Subcutaneous abdominal adipose tissue (tissue), 5 donors: ENCODE measurements at regions not wholly inside any gene's neighbourhood (a gene's known extent, or its start where the extent isn't known, plus 50 kb on each side); places are given as distances from the start of the nearest gene placed in this dataset.
"Not testable (repeated sequence)": the region's sequence is repeated elsewhere in the genome, so short reads cannot be mapped to it uniquely, and the experiment has no call there.

Experiments used
- H3K27ac ChIP-seq: one replicate; pipeline ENCODE4 v1.7.0; 2013; ENCODE audit warnings: low read depth, mild to moderate bottlenecking, inconsistent platforms, low read length, moderate library complexity
- H3K27me3 ChIP-seq, 5 donors: one replicate each; pipeline ENCODE4 v1.7.0; 2013; ENCODE audit warnings: low read length in 5 of 5, inconsistent platforms in 1 of 5; ENCODE audit not compliant: control insufficient read depth in 5 of 5, insufficient read depth in 4 of 5
- H3K36me3 ChIP-seq, 5 donors: one replicate each; pipeline ENCODE4 v1.7.0; 2013; ENCODE audit warnings: low read length in 5 of 5; ENCODE audit not compliant: control insufficient read depth in 5 of 5, insufficient read depth in 5 of 5
- H3K4me1 ChIP-seq, 5 donors: one replicate each; pipeline ENCODE4 v1.7.0; 2013; ENCODE audit warnings: low read length in 5 of 5, mild to moderate bottlenecking in 3 of 5, moderate library complexity in 1 of 5; ENCODE audit not compliant: control insufficient read depth in 5 of 5, insufficient read depth in 5 of 5
- H3K4me3 ChIP-seq, 5 donors: one replicate each; pipeline ENCODE4 v1.7.0; 2013; ENCODE audit warnings: low read length in 5 of 5, low read depth in 1 of 5
- H3K9ac ChIP-seq, 5 donors: one replicate each; pipeline ENCODE4 v1.7.0; 2013; ENCODE audit warnings: low read length in 5 of 5, mild to moderate bottlenecking in 4 of 5, moderate library complexity in 3 of 5
- H3K9me3 ChIP-seq, 5 donors: one replicate each; pipeline ENCODE4 v1.7.0; 2013; ENCODE audit warnings: low read length in 5 of 5; ENCODE audit not compliant: control insufficient read depth in 5 of 5
- donor health status: healthy.
- donor health status: healthy.
- donor health status: healthy.
- donor health status: healthy.
- donor health status: healthy.

DNA sequence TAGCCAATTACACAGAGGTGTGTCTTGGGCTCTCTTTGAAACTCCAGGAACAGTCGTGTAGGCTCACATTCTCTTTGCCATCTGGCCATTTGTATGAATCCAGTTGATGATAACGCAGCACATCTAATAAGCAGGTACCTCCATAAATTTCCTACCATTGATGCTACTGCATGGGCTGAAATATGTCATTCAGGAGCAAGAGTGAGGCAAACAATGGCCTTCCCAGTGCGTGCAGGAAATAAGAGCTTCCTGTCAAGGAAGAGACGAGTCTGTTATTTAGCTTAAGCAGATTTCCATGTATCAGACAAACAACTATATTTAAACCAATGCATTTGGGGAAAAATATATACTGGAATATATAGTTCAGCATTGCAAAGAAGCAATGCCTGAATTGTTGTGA, 102.1 kb upstream of the MXRA5 start:
- Histone ChIP-seq H3K36me3 (no peaks in the 10 kb centered on the region), H3K27me3 (no peaks in the 10 kb centered on the region), H3K4me3 (no peak overlapping the region), H3K27ac (peak overlapping the region; percentile 69), H3K9me3 (no peaks in the 10 kb centered on the region), H3K9ac (no peak overlapping the region), H3K4me1 (peaks cover 7 to 67% (median 60%) of the 10 kb centered on the region in 5 donors)

DNA sequence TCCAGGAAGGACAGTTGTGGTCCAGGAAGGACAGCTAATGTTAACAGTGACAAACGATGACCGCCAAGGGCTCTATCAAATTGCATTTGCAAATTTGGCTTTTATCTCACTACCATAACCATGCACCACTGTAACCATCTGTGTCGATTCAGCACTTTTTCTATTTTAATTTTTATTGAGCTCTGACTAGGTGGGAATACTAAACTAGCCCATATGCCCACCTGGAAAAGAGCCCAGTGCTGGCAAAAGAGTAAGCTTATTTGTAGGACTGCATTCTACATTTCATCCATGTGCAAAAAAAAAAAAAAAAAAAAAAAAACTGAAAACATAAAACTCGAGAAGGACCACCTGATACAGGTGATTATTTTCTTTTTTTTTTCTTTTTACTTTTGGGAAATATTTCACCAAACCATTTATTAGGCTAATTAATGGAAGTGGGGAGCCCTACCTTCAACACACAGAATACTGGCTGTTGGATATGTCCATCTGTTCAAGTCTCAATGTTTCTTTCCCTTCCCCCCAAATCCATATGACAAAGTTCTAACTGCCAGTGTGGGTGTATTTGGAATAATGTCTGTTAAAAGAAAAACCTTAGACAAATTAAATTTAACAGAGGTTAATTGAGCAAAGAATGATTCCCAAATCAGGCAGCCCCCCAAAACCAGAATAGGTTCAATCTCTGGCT, 99.5 kb upstream of the MXRA5 start:
- Histone ChIP-seq H3K4me1 (peaks cover 9 to 65% (median 63%) of the 10 kb centered on the region in 5 donors), H3K4me3 (no peak overlapping the region), H3K36me3 (no peaks in the 10 kb centered on the region), H3K27ac (no peak overlapping the region), H3K27me3 (no peaks in the 10 kb centered on the region), H3K9ac (no peak overlapping the region), H3K9me3 (no peaks in the 10 kb centered on the region)

DNA sequence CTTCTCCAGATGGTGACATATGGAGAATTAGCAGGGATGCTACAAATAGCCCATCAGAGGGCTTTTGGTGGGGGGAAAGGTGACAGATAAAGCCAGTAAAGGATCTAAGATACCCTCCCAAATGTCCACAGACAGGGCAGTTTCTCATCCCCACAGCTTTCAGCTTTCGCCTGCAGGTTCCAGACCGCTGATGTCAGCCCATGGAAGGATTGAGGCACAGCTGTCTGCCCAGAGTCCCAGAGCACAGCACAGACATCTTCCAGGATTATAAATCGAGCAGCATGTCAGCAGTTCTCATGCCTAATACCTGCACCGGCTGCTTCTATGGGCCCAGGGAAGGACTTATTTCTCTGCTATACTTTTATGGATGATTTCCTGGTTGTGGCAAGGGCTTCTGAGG, 96.7 kb upstream of the MXRA5 start:
- no peak overlapping the region for H3K4me3 ChIP-seq
- no peaks in the 10 kb centered on the region for H3K27me3 ChIP-seq
- no peak overlapping the region for H3K27ac ChIP-seq
- H3K4me1 ChIP-seq, result peaks cover 2 to 43% (median 36%) of the 10 kb centered on the region in 5 donors
- H3K9me3 ChIP-seq, result no peaks in the 10 kb centered on the region
- H3K9ac ChIP-seq, result no peak overlapping the region
- H3K36me3 ChIP-seq, result no peaks in the 10 kb centered on the region

DNA sequence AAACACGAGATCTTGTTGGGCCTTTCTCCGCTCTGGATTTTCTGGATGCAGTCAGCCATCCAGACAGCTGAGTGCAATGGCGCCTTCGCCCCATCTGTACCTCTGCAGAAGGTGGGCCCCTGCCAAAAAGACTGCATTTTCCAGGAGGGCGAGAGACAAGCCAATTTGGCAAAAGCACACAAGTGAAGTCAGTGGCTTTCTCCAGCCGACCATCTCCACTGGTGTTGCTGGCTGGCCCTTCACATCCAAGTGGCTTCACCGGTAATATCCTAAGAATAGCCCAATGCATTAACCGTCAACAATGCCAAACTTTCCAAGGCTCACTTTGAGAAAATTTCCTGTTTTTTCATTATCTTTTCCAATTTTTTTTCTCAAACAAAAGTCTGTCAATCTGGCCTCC, 96.2 kb upstream of the MXRA5 start:
- peaks cover 2 to 43% (median 34%) of the 10 kb centered on the region in 5 donors for H3K4me1 ChIP-seq
- no peak overlapping the region for H3K27ac ChIP-seq
- no peaks in the 10 kb centered on the region for H3K27me3 ChIP-seq
- H3K9me3 ChIP-seq, result no peaks in the 10 kb centered on the region
- no peak overlapping the region for H3K4me3 ChIP-seq
- H3K36me3 ChIP-seq, result no peaks in the 10 kb centered on the region
- H3K9ac ChIP-seq, result no peak overlapping the region

DNA sequence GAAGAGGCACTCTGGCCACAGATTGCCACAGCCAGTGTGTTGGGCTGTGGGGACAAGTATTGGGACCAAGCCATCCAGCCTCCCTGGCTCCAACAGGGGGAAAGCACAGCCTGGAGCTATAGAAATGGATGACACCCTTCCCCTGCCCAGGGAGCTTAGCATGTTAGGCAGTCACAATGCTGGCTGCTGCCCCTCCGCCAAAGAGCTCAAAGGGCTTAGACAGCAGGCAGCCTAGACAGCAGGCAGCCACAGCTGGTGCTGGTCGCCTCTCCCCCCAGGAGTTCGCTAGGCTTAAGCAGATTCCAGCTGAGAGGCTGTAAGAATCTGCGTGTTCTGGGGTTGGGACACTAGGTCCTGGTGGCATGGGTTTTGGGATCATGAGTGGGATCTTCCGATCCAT, 94.5 kb upstream of the MXRA5 start:
- H3K4me1 ChIP-seq, result peaks cover 2 to 35% (median 26%) of the 10 kb centered on the region in 5 donors
- no peaks in the 10 kb centered on the region for H3K27me3 ChIP-seq
- H3K36me3 ChIP-seq, result no peaks in the 10 kb centered on the region
- H3K4me3 ChIP-seq, result no peak overlapping the region
- H3K9ac ChIP-seq, result no peak overlapping the region
- no peak overlapping the region for H3K27ac ChIP-seq
- no peaks in the 10 kb centered on the region for H3K9me3 ChIP-seq

DNA sequence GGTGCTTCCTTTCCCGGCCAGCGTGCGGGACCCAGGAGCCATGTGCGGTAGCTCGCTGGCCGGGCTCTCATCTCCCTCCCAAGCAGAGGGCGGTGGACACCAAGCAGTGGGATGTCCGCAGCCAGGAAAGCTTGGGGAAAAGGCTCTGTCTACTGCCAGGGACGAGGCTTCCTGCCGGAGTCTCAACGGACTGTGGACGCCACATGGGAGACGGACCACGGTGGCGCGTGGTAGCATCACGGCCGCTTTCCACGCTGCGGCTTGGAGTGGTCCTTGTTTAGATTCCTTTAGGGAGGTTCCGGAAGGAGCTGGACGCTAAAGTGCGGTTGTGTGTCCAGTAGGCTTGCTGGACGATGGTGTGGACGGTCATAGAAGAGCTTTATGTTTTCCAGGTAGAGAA, 89.5 kb upstream of the MXRA5 start:
- not testable (repeated sequence) for H3K9ac ChIP-seq, H3K4me1 ChIP-seq, H3K4me3 ChIP-seq, H3K27ac ChIP-seq, H3K27me3 ChIP-seq, H3K9me3 ChIP-seq, H3K36me3 ChIP-seq

DNA sequence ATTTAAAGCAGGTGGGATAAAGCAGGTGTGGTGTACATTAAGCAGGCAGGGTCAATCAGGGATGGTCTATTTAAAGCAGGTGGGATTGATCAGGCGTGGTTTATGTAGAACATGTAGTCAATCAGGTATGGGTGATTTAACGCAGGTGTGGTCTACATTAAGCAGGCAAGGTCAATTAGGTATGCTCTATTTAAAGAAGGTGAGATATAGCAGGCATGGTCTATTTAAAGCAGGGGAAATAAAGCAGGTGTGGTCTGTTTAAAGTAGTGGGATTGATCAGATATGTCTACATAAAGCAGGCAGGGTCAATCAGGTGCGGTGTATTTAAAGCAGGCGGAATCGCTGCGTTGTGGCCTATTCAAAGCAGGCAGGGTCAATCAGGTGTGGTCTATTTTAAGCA, 88.6 kb upstream of the MXRA5 start:
- H3K27ac ChIP-seq, result no peak overlapping the region
- H3K9me3 ChIP-seq, result no peaks in the 10 kb centered on the region
- peaks cover 0 to 2% (median 0%) of the 10 kb centered on the region in 5 donors for H3K4me1 ChIP-seq
- no peak overlapping the region for H3K4me3 ChIP-seq
- H3K36me3 ChIP-seq, result no peaks in the 10 kb centered on the region
- no peaks in the 10 kb centered on the region for H3K27me3 ChIP-seq
- no peak overlapping the region for H3K9ac ChIP-seq

DNA sequence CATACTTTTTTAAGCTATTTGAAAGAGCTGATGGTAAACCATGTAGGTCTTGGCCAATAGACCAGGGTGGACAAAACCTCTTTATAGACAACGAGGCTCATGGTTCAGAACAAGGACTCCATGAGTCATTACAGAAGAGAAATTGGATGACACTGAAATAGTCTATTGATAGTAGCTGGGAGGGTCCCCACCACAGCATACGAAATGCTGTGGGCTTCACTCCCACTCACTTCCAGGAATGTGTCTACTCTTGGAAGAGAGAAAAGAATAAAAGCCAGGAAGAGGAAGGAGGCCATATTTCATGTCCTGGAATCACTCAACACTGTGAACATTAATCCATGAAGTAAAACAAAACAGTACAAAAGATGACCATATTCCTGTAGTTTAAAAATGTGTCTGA, 82.3 kb upstream of the MXRA5 start:
- no peak overlapping the region for H3K9ac ChIP-seq
- no peak overlapping the region for H3K27ac ChIP-seq
- peaks cover 0 to 2% (median 0%) of the 10 kb centered on the region in 5 donors for H3K4me1 ChIP-seq
- no peaks in the 10 kb centered on the region for H3K9me3 ChIP-seq
- H3K27me3 ChIP-seq, result no peaks in the 10 kb centered on the region
- no peak overlapping the region for H3K4me3 ChIP-seq
- no peaks in the 10 kb centered on the region for H3K36me3 ChIP-seq

DNA sequence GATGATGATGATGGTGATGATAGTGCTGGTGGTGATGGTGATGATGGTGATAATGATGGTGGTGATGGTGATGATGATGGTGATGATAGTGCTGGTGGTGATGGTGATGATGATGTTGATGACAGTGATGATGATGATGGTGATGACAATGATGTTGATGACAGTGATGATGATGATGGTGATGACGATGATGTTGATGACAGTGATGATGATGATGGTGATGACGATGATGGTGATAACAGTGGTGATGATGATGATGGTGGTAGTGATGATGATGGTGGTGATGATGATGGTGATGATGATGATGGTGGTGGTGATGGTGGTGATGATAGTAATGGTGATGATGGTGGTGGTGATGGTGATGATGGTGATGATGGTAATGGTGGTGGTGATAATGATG, 80.1 kb upstream of the MXRA5 start:
- no peaks in the 10 kb centered on the region for H3K9me3 ChIP-seq
- peaks cover 0 to 2% (median 0%) of the 10 kb centered on the region in 5 donors for H3K4me1 ChIP-seq
- no peak overlapping the region for H3K4me3 ChIP-seq
- H3K36me3 ChIP-seq, result no peaks in the 10 kb centered on the region
- H3K9ac ChIP-seq, result no peak overlapping the region
- no peak overlapping the region for H3K27ac ChIP-seq
- no peaks in the 10 kb centered on the region for H3K27me3 ChIP-seq

DNA sequence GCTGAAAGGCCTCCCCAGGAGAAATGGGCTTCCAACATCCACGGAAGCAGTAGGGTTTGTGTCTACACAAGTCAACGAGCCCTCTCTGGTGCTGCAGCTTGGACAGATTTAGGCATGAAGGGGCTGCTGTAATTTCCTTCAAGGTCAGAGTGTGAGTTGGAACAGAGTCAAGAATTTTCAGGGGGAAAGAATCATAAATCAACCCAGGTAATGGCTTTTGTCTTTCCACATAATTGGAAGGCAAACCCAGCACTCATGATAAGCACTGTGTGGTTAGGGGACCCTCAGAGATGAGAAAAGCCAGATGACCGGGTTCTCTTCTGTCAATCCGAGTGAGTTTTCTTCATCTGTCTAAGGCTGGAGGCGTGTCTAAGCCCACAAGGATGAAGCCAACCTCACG, 78.6 kb upstream of the MXRA5 start:
- H3K27me3 ChIP-seq, result no peaks in the 10 kb centered on the region
- no peaks in the 10 kb centered on the region for H3K9me3 ChIP-seq
- no peaks in the 10 kb centered on the region for H3K4me1 ChIP-seq

More for the DNA sequence above, 78.6 kb upstream of the MXRA5 start:
- no peak overlapping the region for H3K4me3 ChIP-seq
- no peaks in the 10 kb centered on the region for H3K36me3 ChIP-seq
- H3K27ac ChIP-seq, result no peak overlapping the region
- no peak overlapping the region for H3K9ac ChIP-seq
